Mesothelial cell of epicardium (in vitro differentiated cells): ENCODE measurements at regions not wholly inside any gene's neighbourhood (a gene's known extent, or its start where the extent isn't known, plus 50 kb on each side); places are given as distances from the start of the nearest gene placed in this dataset.

Experiments used
- DNase-seq, 2 experiments: peaks; one replicate each; pipeline ENCODE4 v3.0.0; 2021; ENCODE audit warnings: low spot score in 2 of 2; ENCODE audit not compliant: unreplicated experiment in 2 of 2
- H3K27ac Mint-ChIP-seq: 2 replicates; pipeline ENCODE4 v1.8.0; 2021; ENCODE audit warnings: mixed read lengths
- H3K27me3 Mint-ChIP-seq: 2 replicates; pipeline ENCODE4 v1.8.0; 2021; ENCODE audit warnings: low read depth, mixed read lengths
- H3K36me3 Mint-ChIP-seq: 2 replicates; pipeline ENCODE4 v1.8.0; 2021; ENCODE audit warnings: mixed read lengths
- H3K4me1 Mint-ChIP-seq: 2 replicates; pipeline ENCODE4 v1.8.0; 2021; ENCODE audit warnings: mixed read lengths
- H3K4me3 Mint-ChIP-seq: 2 replicates; pipeline ENCODE4 v1.8.0; 2021; ENCODE audit warnings: mild to moderate bottlenecking, moderate library complexity, mixed read lengths
- H3K9me3 Mint-ChIP-seq: 2 replicates; pipeline ENCODE4 v1.8.0; 2021; ENCODE audit warnings: mixed read lengths
- CTCF ChIP-seq: fragments of 200-600 bp; sonication (generic); IDR thresholded peaks from one replicate; pipeline ENCODE4 v1.5.0; 2021; ENCODE audit warnings: antibody characterized with exemption; ENCODE audit not compliant: unreplicated experiment

- DNase-seq: no peak
- H3K4me1 Mint-ChIP-seq: peaks cover 2% of the 10 kb centered on the region
- no peaks in the 10 kb centered on the region for H3K27me3 Mint-ChIP-seq
- no peaks in the 10 kb centered on the region for H3K36me3 Mint-ChIP-seq
- no peak overlapping the region for H3K4me3 Mint-ChIP-seq
- no peaks in the 10 kb centered on the region for H3K9me3 Mint-ChIP-seq
- no peak for TF ChIP-seq CTCF
- no peak overlapping the region for H3K27ac Mint-ChIP-seq
These were observed 50.6 kb upstream of the NKD1 start for GRCh38 chr16:50497592-50497991.

DNA sequence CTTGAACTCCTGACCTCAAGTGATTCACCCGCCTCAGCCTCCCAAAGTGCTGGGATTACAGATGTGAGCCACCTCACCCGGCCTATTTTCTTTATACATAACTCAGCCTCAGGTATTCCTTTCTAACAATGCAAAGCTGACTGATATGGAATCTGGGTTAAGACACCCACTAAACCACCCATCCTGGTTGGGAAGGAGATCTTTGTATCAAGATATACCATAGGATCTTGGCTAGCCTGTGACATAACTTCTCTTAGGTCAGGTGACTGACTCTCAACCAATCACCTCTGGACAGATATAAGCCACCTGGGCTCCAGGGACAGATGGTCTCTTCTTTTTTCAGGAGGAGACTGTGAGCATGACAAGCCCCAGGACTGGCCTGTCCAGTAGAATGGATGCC lies 51.2 kb upstream of the NKD1 start:
- no peaks in the 10 kb centered on the region for H3K4me1 Mint-ChIP-seq
- no peaks in the 10 kb centered on the region for H3K27me3 Mint-ChIP-seq
- H3K27ac Mint-ChIP-seq: no peak overlapping the region
- no peaks in the 10 kb centered on the region for H3K36me3 Mint-ChIP-seq
- DNase-seq: no peak
- no peaks in the 10 kb centered on the region for H3K9me3 Mint-ChIP-seq
- no peak overlapping the region for H3K4me3 Mint-ChIP-seq
- no peak for TF ChIP-seq CTCF

DNA sequence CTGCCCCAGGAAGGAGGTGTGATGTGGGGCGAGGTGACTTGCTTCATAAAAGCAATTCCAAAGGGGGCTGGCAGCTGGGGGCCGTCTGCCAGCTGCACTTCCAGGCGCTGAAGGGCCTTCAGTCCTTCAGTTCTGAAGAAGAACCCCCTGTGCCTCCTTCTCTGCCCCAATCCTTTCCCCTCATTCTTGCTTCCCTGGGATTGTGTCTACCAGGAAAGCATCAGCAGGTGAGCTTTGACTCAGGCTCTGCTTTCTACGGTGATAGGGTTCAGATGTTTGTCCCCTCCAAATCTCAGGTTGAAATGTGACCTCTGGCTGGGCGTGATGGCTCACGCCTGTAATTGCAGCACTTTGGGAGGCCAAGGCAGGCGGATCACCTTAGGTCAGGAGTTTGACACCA lies 52.5 kb upstream of the NKD1 start:
- Mint-ChIP-seq H3K4me3 (no peak overlapping the region), H3K27me3 (peaks cover 3% of the 10 kb centered on the region), H3K27ac (no peak overlapping the region), H3K36me3 (no peaks in the 10 kb centered on the region), H3K4me1 (no peaks in the 10 kb centered on the region), H3K9me3 (no peaks in the 10 kb centered on the region)
- no peak for TF ChIP-seq CTCF
- DNase-seq: no peak

DNA sequence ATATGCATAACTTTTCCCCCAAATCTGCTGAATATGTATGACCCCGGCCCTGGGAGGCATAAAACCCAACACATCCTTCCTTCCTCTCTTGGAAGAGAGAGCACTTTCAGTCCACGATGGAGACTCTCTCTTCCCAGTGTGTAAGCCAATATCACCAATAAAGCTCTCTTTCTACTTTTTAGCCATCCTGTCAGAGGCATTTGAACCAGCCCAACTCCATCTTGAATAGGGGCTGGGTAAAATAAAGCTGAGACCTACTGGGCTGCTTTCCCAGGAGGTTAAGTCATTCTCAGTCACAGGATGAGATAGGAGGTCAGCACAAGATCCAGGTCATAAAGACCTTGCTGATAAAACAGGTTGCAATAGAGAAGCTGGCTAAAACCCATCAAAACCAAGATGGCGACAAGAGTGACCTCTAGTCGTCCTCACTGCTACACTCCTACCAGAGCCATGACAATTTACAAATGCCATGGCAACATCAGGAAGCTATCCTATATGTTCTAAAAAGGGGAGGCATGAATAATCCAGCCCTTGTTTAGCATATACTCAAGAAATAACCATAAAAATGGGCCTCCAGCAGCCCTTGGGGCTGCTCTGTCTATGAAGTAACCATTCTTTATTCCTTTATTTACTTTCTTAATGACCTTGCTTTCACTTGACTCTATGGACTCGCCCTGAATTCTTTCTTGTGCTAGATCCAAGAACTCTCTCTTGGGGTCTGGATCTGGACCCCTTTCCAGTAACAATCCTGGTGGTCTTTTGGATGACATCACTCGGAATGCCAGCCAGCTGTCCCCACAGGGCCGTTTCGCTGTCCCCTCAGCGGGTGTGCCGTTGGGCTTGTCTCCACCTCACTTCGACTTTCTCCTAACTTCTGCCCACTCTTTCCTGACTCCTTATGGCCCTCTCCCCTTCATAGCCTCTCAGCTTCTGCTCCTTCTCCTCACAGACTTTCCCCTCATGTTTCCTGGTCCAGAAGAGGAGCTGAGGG lies 53.4 kb upstream of the NKD1 start:
- no peak for TF ChIP-seq CTCF

GRCh38 chr16:50491516-50491915 lies 56.7 kb upstream of the NKD1 start:
- H3K4me3 Mint-ChIP-seq: no peak overlapping the region

More for the DNA sequence above, 53.4 kb upstream of the NKD1 start:
- Mint-ChIP-seq H3K27ac (no peak overlapping the region), H3K4me3 (no peak overlapping the region), H3K4me1 (no peaks in the 10 kb centered on the region), H3K36me3 (no peaks in the 10 kb centered on the region), H3K27me3 (peaks cover 3% of the 10 kb centered on the region), H3K9me3 (no peaks in the 10 kb centered on the region)
- no peak for DNase-seq

More at GRCh38 chr16:50491516-50491915, 56.7 kb upstream of the NKD1 start:
- H3K4me1 Mint-ChIP-seq: no peaks in the 10 kb centered on the region
- no peaks in the 10 kb centered on the region for H3K36me3 Mint-ChIP-seq
- no peak overlapping the region for H3K27ac Mint-ChIP-seq
- TF ChIP-seq CTCF: no peak
- no peaks in the 10 kb centered on the region for H3K9me3 Mint-ChIP-seq
- H3K27me3 Mint-ChIP-seq: peaks cover 18% of the 10 kb centered on the region
- DNase-seq: no peak
